H9 (cell line): ENCODE measurements at regions not wholly inside any gene's neighbourhood (a gene's known extent, or its start where the extent isn't known, plus 50 kb on each side); places are given as distances from the start of the nearest gene placed in this dataset.

ENCODE experiments used
- DNase-seq: peaks from one replicate; pipeline ENCODE4 v3.0.0-alpha.2; 2017
- H2AFZ ChIP-seq: one replicate; pipeline ENCODE4 v1.6.1; 2013; ENCODE audit warnings: mild to moderate bottlenecking, low read length, control low read depth, moderate library complexity
- H2AK5ac ChIP-seq: 2 replicates; pipeline ENCODE4 v1.6.1; 2013; ENCODE audit warnings: low read length, control low read depth, mixed read lengths; ENCODE audit not compliant: insufficient read length
- H2BK120ac ChIP-seq: one replicate; pipeline ENCODE4 v1.6.1; 2013; ENCODE audit warnings: low read depth, mild to moderate bottlenecking, low read length, control low read depth, inconsistent platforms; ENCODE audit not compliant: poor library complexity, severe bottlenecking
- H2BK12ac ChIP-seq: 2 replicates; pipeline ENCODE4 v1.6.1; 2013; ENCODE audit warnings: low read length, control low read depth, mixed read lengths, low read depth; ENCODE audit not compliant: insufficient read length
- H2BK15ac ChIP-seq: 2 replicates; pipeline ENCODE4 v1.6.1; 2013; ENCODE audit warnings: low read depth, low read length, control low read depth
- H2BK20ac ChIP-seq: one replicate; pipeline ENCODE4 v1.6.1; 2013; ENCODE audit warnings: low read depth, mild to moderate bottlenecking, low read length, control low read depth, inconsistent platforms; ENCODE audit not compliant: poor library complexity, severe bottlenecking
- H2BK5ac ChIP-seq: 2 replicates; pipeline ENCODE4 v1.6.1; 2013; ENCODE audit warnings: low read length, control low read depth, mixed read lengths; ENCODE audit not compliant: insufficient read length
- H3K14ac ChIP-seq: 2 replicates; pipeline ENCODE4 v1.6.1; 2013; ENCODE audit warnings: low read length, control low read depth; ENCODE audit not compliant: insufficient read depth
- H3K18ac ChIP-seq: 2 replicates; pipeline ENCODE4 v1.6.1; 2013; ENCODE audit warnings: low read depth, mild to moderate bottlenecking, mixed read lengths, low read length, control low read depth; ENCODE audit not compliant: insufficient read length
- H3K23ac ChIP-seq: 2 replicates; pipeline ENCODE4 v1.6.1; 2013; ENCODE audit warnings: low read length, control low read depth, mixed read lengths, low read depth; ENCODE audit not compliant: insufficient read length
- H3K23me2 ChIP-seq: 2 replicates; pipeline ENCODE4 v1.6.1; 2013; ENCODE audit warnings: low read depth, mild to moderate bottlenecking, mixed read lengths, low read length, control low read depth; ENCODE audit not compliant: insufficient read length, poor library complexity, severe bottlenecking
- H3K27ac ChIP-seq: 2 replicates; pipeline ENCODE4 v1.5.1; 2013; ENCODE audit warnings: low read length, control low read depth, mixed read lengths, low read depth; ENCODE audit not compliant: insufficient read length
- H3K27me3 ChIP-seq: 2 replicates; pipeline ENCODE4 v1.6.1; 2013; ENCODE audit warnings: low read length, control low read depth, inconsistent platforms; ENCODE audit not compliant: insufficient read depth
- H3K4ac ChIP-seq: 2 replicates; pipeline ENCODE4 v1.6.1; 2013; ENCODE audit warnings: low read depth, mild to moderate bottlenecking, control low read depth, inconsistent platforms, low read length, moderate library complexity
- H3K4me1 ChIP-seq: 2 replicates; pipeline ENCODE4 v1.6.1; 2013; ENCODE audit warnings: low read length, control low read depth, inconsistent platforms; ENCODE audit not compliant: insufficient read depth
- H3K4me2 ChIP-seq: 2 replicates; pipeline ENCODE4 v1.6.1; 2013; ENCODE audit warnings: low read length, control low read depth, mixed read lengths; ENCODE audit not compliant: insufficient read length, insufficient read depth
- H3K56ac ChIP-seq: 2 replicates; pipeline ENCODE4 v1.6.1; 2013; ENCODE audit warnings: low read depth, mild to moderate bottlenecking, mixed read lengths, low read length, control low read depth; ENCODE audit not compliant: insufficient read length
- H3K79me1 ChIP-seq: 2 replicates; pipeline ENCODE4 v1.6.1; 2013; ENCODE audit warnings: low read depth, mild to moderate bottlenecking, moderate library complexity, low read length, control low read depth, inconsistent platforms; ENCODE audit not compliant: insufficient read depth, poor library complexity, severe bottlenecking
- H3K79me2 ChIP-seq: 2 replicates; pipeline ENCODE4 v1.6.1; 2013; ENCODE audit warnings: low read length, control low read depth, inconsistent platforms; ENCODE audit not compliant: insufficient read depth
- H3K9ac ChIP-seq: 2 replicates; pipeline ENCODE4 v1.6.1; 2013; ENCODE audit warnings: low read length, control low read depth, mixed read lengths; ENCODE audit not compliant: insufficient read length; ENCODE audit errors: extremely low read depth
- H3K9me3 ChIP-seq: one replicate; pipeline ENCODE4 v1.6.1; 2013; ENCODE audit warnings: low read depth, low read length, inconsistent platforms; ENCODE audit not compliant: control insufficient read depth
- H3T11ph ChIP-seq: one replicate; pipeline ENCODE4 v1.6.1; 2013; ENCODE audit warnings: mild to moderate bottlenecking, low read length, control low read depth, inconsistent platforms
- H4K20me1 ChIP-seq: one replicate; pipeline ENCODE4 v1.6.1; 2013; ENCODE audit not compliant: control insufficient read depth, insufficient read length, insufficient read depth
- H4K5ac ChIP-seq: 2 replicates; pipeline ENCODE4 v1.6.1; 2013; ENCODE audit warnings: low read depth, mild to moderate bottlenecking, mixed read lengths, low read length, control low read depth; ENCODE audit not compliant: insufficient read length
- H4K8ac ChIP-seq: replicated peaks from 2 replicates; pipeline ENCODE4 v1.6.1; 2013; ENCODE audit warnings: low read length, control low read depth, mixed read lengths, low read depth; ENCODE audit not compliant: insufficient read length
- H4K91ac ChIP-seq: 2 replicates; pipeline ENCODE4 v1.6.1; 2013; ENCODE audit warnings: low read depth, mild to moderate bottlenecking, moderate library complexity, mixed read lengths, low read length, control low read depth; ENCODE audit not compliant: insufficient read length
- H3K27ac Mint-ChIP-seq, 3 experiments: 2 replicates in 2 of 3; 3 replicates in 1 of 3; pipeline ENCODE4 v1.8.0; 2020 to 2021; ENCODE audit warnings: mixed read lengths in 3 of 3, mild to moderate bottlenecking in 1 of 3, moderate library complexity in 1 of 3
- H3K27me3 Mint-ChIP-seq: 2 replicates; pipeline ENCODE4 v1.8.0; 2021; ENCODE audit warnings: low read depth, mild to moderate bottlenecking, moderate library complexity, mixed read lengths
- H3K36me3 Mint-ChIP-seq, 3 experiments: 2 replicates in 2 of 3; 3 replicates in 1 of 3; pipeline ENCODE4 v1.8.0; 2020 to 2021; ENCODE audit warnings: low read depth in 3 of 3, mixed read lengths in 3 of 3; ENCODE audit not compliant: insufficient read depth in 1 of 3
- H3K4me1 Mint-ChIP-seq, 2 experiments: 2 replicates each; pipeline ENCODE4 v1.8.0; 2020; ENCODE audit warnings: mixed read lengths in 2 of 2
- H3K4me3 Mint-ChIP-seq, 2 experiments: 2 replicates in 1 of 2; 3 replicates in 1 of 2; pipeline ENCODE4 v1.8.0; 2020 to 2021; ENCODE audit warnings: mild to moderate bottlenecking in 2 of 2, mixed read lengths in 2 of 2, moderate library complexity in 1 of 2
- H3K9me3 Mint-ChIP-seq, 2 experiments: 2 replicates in 1 of 2; 3 replicates in 1 of 2; pipeline ENCODE4 v1.8.0; 2020; ENCODE audit warnings: mild to moderate bottlenecking in 2 of 2, mixed read lengths in 2 of 2, moderate library complexity in 1 of 2
- WGBS: extraction: QIAGEN DNeasy Blood & Tissue Kit; methylation state at CpG from one replicate; pipeline ENCODE4 v1.1.7; 2013; ENCODE audit warnings: missing lambda C conversion rate, low lambda C conversion rate, mixed read lengths; ENCODE audit not compliant: insufficient read length; ENCODE audit errors: extremely low coverage; 5-methylcytosine and 5-hydroxymethylcytosine counted together
- TF ChIP-seq, protein P1 (sequence below): fragments of 200-600 bp; sonication (generic); conservative IDR thresholded peaks from 3 replicates; pipeline ENCODE4 v1.8.0; 2021; ENCODE audit warnings: antibody characterized with exemption, mild to moderate bottlenecking

- no peak overlapping the region for H3K27ac Mint-ChIP-seq
- Histone ChIP-seq H4K91ac (no peak overlapping the region), H4K5ac (no peak overlapping the region), H2BK20ac (no peak overlapping the region), H3K4me1 (peaks cover 3% of the 10 kb centered on the region; the same call in 1 of the 2 replicates), H4K8ac (no peak overlapping the region), H2BK12ac (no peak overlapping the region), H3K23me2 (no peaks in the 10 kb centered on the region), H3K79me2 (no peaks in the 10 kb centered on the region), H3K23ac (no peak overlapping the region), H3K4ac (no peak overlapping the region), H3K27me3 (no peaks in the 10 kb centered on the region), H2AK5ac (no peak overlapping the region), H3K9me3 (no peaks in the 10 kb centered on the region), H3K56ac (no peak overlapping the region), H3K18ac (no peak overlapping the region), H3K9ac (no peak overlapping the region), H3K14ac (no peak overlapping the region), H2AFZ (no peak overlapping the region), H2BK5ac (no peak overlapping the region), H3K27ac (no peak overlapping the region), H3K79me1 (no peaks in the 10 kb centered on the region), H3T11ph (no peak overlapping the region), H4K20me1 (no peaks in the 10 kb centered on the region), H2BK120ac (no peak overlapping the region), H3K4me2 (no peak overlapping the region), H2BK15ac (no peak overlapping the region)
- H3K4me1 Mint-ChIP-seq: peaks cover 17% of the 10 kb centered on the region in 2 experiments
- no peak overlapping the region for H3K4me3 Mint-ChIP-seq
- H3K9me3 Mint-ChIP-seq: peaks cover 0 to 2% of the 10 kb centered on the region in 2 experiments; a peak in 1 of 5 replicates
- DNase-seq: no peak
- no peaks in the 10 kb centered on the region for H3K27me3 Mint-ChIP-seq
- TF ChIP-seq, protein P1, sequence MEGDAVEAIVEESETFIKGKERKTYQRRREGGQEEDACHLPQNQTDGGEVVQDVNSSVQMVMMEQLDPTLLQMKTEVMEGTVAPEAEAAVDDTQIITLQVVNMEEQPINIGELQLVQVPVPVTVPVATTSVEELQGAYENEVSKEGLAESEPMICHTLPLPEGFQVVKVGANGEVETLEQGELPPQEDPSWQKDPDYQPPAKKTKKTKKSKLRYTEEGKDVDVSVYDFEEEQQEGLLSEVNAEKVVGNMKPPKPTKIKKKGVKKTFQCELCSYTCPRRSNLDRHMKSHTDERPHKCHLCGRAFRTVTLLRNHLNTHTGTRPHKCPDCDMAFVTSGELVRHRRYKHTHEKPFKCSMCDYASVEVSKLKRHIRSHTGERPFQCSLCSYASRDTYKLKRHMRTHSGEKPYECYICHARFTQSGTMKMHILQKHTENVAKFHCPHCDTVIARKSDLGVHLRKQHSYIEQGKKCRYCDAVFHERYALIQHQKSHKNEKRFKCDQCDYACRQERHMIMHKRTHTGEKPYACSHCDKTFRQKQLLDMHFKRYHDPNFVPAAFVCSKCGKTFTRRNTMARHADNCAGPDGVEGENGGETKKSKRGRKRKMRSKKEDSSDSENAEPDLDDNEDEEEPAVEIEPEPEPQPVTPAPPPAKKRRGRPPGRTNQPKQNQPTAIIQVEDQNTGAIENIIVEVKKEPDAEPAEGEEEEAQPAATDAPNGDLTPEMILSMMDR: no peak
- no CpG with 5 or more reads among the region's 11 CpGs for WGBS
- H3K36me3 Mint-ChIP-seq: no peaks in the 10 kb centered on the region
Observed at GRCh38 chr20:60586269-60587050, 628.2 kb downstream of the CDH26 start.
